IMR-90 (cell line): ENCODE measurements at regions not wholly inside any gene's neighbourhood (a gene's known extent, or its start where the extent isn't known, plus 50 kb on each side); places are given as distances from the start of the nearest gene placed in this dataset.

Experiments used
- ATAC-seq: fragments of 200-7000 bp; cut with Tn5 transposase; 2 replicates; pipeline ENCODE4 v1.9.1; 2020; ENCODE audit warnings: low read depth, mild to moderate bottlenecking, moderate library complexity
- BruUV-seq: library from RNA; stranded (reverse); fragments of 400-500 nt; replicated peaks from 2 replicates; lab custom pipeline; 2021; lab: Mats Ljungman, UMichigan
- CTCF ChIA-PET: fragments of 300-600 bp; formaldehyde crosslinking; extraction: SDS; loops from one replicate; lab custom pipeline; 2021; ENCODE audit warnings: antibody characterized with exemption; lab: Yijun Ruan, JAX
- POLR2A ChIA-PET: fragments of 300-600 bp; sonication (Branson Sonifier 250); formaldehyde crosslinking; loops from one replicate; lab custom pipeline; 2022; ENCODE audit warnings: antibody characterized with exemption; ENCODE audit not compliant: unreplicated experiment; lab: Charles Lee
- DNase-seq: peaks from one replicate; pipeline ENCODE4 v3.0.0; 2013
- H2AFZ ChIP-seq: replicated peaks from 2 replicates; pipeline ENCODE3; 2013; ENCODE audit warnings: low read length, mild to moderate bottlenecking; ENCODE audit not compliant: poor library complexity
- H2AK5ac ChIP-seq: 2 replicates; pipeline ENCODE4 v1.6.1; 2013; ENCODE audit warnings: low read depth, low read length, inconsistent platforms
- H2AK9ac ChIP-seq: replicated peaks from 2 replicates; pipeline ENCODE3; 2013; ENCODE audit warnings: mild to moderate bottlenecking, low read depth, low read length, moderate library complexity; ENCODE audit not compliant: poor library complexity
- H2BK120ac ChIP-seq: 2 replicates; pipeline ENCODE4 v1.6.1; 2013; ENCODE audit warnings: low read depth, low read length, inconsistent platforms
- H2BK15ac ChIP-seq: 3 replicates; pipeline ENCODE4 v1.6.1; 2013; ENCODE audit warnings: low read depth, low read length, inconsistent platforms
- H2BK20ac ChIP-seq: 2 replicates; pipeline ENCODE4 v1.6.1; 2013; ENCODE audit warnings: low read depth, mild to moderate bottlenecking, inconsistent platforms, low read length, moderate library complexity
- H2BK5ac ChIP-seq: 2 replicates; pipeline ENCODE4 v1.6.1; 2013; ENCODE audit warnings: mild to moderate bottlenecking, low read depth, low read length, inconsistent platforms; ENCODE audit not compliant: poor library complexity, severe bottlenecking
- H3K14ac ChIP-seq: replicated peaks from 2 replicates; pipeline ENCODE4 v1.6.1; 2013; ENCODE audit warnings: low read depth, low read length, inconsistent platforms
- H3K18ac ChIP-seq: 2 replicates; pipeline ENCODE4 v1.6.1; 2013; ENCODE audit warnings: low read depth, low read length, control low read depth
- H3K23ac ChIP-seq: 2 replicates; pipeline ENCODE4 v1.6.1; 2013; ENCODE audit warnings: low read depth, low read length, inconsistent platforms
- H3K27ac ChIP-seq: 2 replicates; pipeline ENCODE4 v1.5.1; 2013; ENCODE audit warnings: mild to moderate bottlenecking, control low read depth, low read length; ENCODE audit not compliant: insufficient read depth
- H3K27me3 ChIP-seq: 2 replicates; pipeline ENCODE4 v1.6.1; 2013; ENCODE audit warnings: low read length; ENCODE audit not compliant: control insufficient read depth, insufficient read depth
- H3K36me3 ChIP-seq: 2 replicates; pipeline ENCODE4 v1.6.1; 2013; ENCODE audit warnings: low read length, mixed read lengths; ENCODE audit not compliant: control insufficient read depth, insufficient read depth
- H3K4ac ChIP-seq: 2 replicates; pipeline ENCODE4 v1.6.1; 2013; ENCODE audit warnings: low read depth, low read length, inconsistent platforms
- H3K4me1 ChIP-seq: 2 replicates; pipeline ENCODE4 v1.6.1; 2013; ENCODE audit warnings: low read length, mixed read lengths; ENCODE audit not compliant: control insufficient read depth, insufficient read depth
- H3K4me2 ChIP-seq: 2 replicates; pipeline ENCODE4 v1.6.1; 2013; ENCODE audit warnings: low read depth, mild to moderate bottlenecking, control low read depth, low read length, moderate library complexity
- H3K4me3 ChIP-seq: 2 replicates; pipeline ENCODE4 v1.5.1; 2013; ENCODE audit warnings: low read depth, mild to moderate bottlenecking, control low read depth, low read length, moderate library complexity; ENCODE audit not compliant: insufficient read depth
- H3K56ac ChIP-seq: 2 replicates; pipeline ENCODE4 v1.6.1; 2013; ENCODE audit warnings: low read length, inconsistent platforms; ENCODE audit not compliant: insufficient read depth; ENCODE audit errors: extremely low read depth
- H3K79me1 ChIP-seq, 2 experiments: 2 replicates each; pipeline ENCODE4 v1.6.1; 2013; ENCODE audit warnings: low read length in 2 of 2, inconsistent platforms in 1 of 2, low read depth in 1 of 2
- H3K9ac ChIP-seq: 2 replicates; pipeline ENCODE4 v1.6.1; 2013; ENCODE audit warnings: low read depth, low read length, control low read depth
- H3K9me1 ChIP-seq: 2 replicates; pipeline ENCODE4 v1.6.1; 2013; ENCODE audit warnings: low read length, inconsistent platforms; ENCODE audit not compliant: insufficient read depth
- H3K9me3 ChIP-seq: 2 replicates; pipeline ENCODE4 v1.6.1; 2013; ENCODE audit warnings: low read length; ENCODE audit not compliant: control insufficient read depth, insufficient read depth
- H4K20me1 ChIP-seq: 2 replicates; pipeline ENCODE4 v1.6.1; 2013; ENCODE audit warnings: low read length, inconsistent platforms; ENCODE audit not compliant: insufficient read depth
- H4K5ac ChIP-seq: 2 replicates; pipeline ENCODE4 v1.6.1; 2013; ENCODE audit warnings: mild to moderate bottlenecking, low read depth, low read length, control low read depth
- H4K8ac ChIP-seq, 2 experiments: 2 replicates each; pipeline ENCODE4 v1.6.1; 2013; ENCODE audit warnings: low read depth in 2 of 2, low read length in 2 of 2, control low read depth in 1 of 2, inconsistent platforms in 1 of 2
- H4K91ac ChIP-seq: 2 replicates; pipeline ENCODE4 v1.6.1; 2013; ENCODE audit warnings: low read depth, low read length, inconsistent platforms; ENCODE audit not compliant: insufficient read depth
- BHLHE40 ChIP-seq: fragments of 150-350 bp; IDR thresholded peaks from 2 replicates; pipeline ENCODE4 v1.6.1; 2016; ENCODE audit warnings: mild to moderate bottlenecking, low read depth, low read length
- CEBPB ChIP-seq: IDR thresholded peaks from 2 replicates; pipeline ENCODE4 v1.6.1; 2012; ENCODE audit warnings: low read depth, low read length, improper control_type of control experiment
- CHD1 ChIP-seq: IDR thresholded peaks from 2 replicates; pipeline ENCODE4 v1.6.1; 2012; ENCODE audit warnings: low read depth, low read length, improper control_type of control experiment
- FOS ChIP-seq: fragments of 150-350 bp; IDR thresholded peaks from 2 replicates; pipeline ENCODE4 v1.6.1; 2016; ENCODE audit warnings: low read depth, low read length
- MAFK ChIP-seq: IDR thresholded peaks from 2 replicates; pipeline ENCODE4 v1.6.1; 2012; ENCODE audit warnings: low read depth, low read length, improper control_type of control experiment
- MAZ ChIP-seq: IDR thresholded peaks from 2 replicates; pipeline ENCODE4 v1.6.1; 2012; ENCODE audit warnings: low read depth, mild to moderate bottlenecking, low read length, improper control_type of control experiment, moderate library complexity, borderline replicate concordance
- MXI1 ChIP-seq: IDR thresholded peaks from 2 replicates; pipeline ENCODE4 v1.6.1; 2012; ENCODE audit warnings: low read depth, mild to moderate bottlenecking, low read length, moderate library complexity, borderline replicate concordance
- NFE2L2 ChIP-seq: fragments of 150-350 bp; IDR thresholded peaks from 2 replicates; pipeline ENCODE4 v1.6.1; 2016; ENCODE audit warnings: low read depth, mild to moderate bottlenecking, low read length
- POLR2A ChIP-seq: IDR thresholded peaks from 2 replicates; pipeline ENCODE4 v1.6.1; 2012; ENCODE audit warnings: mild to moderate bottlenecking, low read depth, low read length
- RAD21 ChIP-seq: IDR thresholded peaks from 2 replicates; pipeline ENCODE4 v1.6.1; 2012; ENCODE audit warnings: low read length, improper control_type of control experiment
- RCOR1 ChIP-seq: IDR thresholded peaks from 2 replicates; pipeline ENCODE4 v1.6.1; 2012; ENCODE audit warnings: mild to moderate bottlenecking, low read length, improper control_type of control experiment; ENCODE audit not compliant: insufficient replicate concordance
- RFX5 ChIP-seq: IDR thresholded peaks from 2 replicates; pipeline ENCODE4 v1.8.0; 2012; ENCODE audit warnings: low read depth, mild to moderate bottlenecking, low read length, moderate library complexity
- SMC3 ChIP-seq: fragments of 150-350 bp; IDR thresholded peaks from 2 replicates; pipeline ENCODE4 v1.6.1; 2016; ENCODE audit warnings: low read depth, mild to moderate bottlenecking, antibody characterized with exemption, low read length, moderate library complexity
- WGBS, 2 experiments: methylation state at CpG; one replicate each; pipeline versions ENCODE4 v1.1.5 to v1.1.7; 2013; ENCODE audit warnings: missing lambda C conversion rate in 2 of 2; ENCODE audit not compliant: insufficient read length in 1 of 2; ENCODE audit errors: extremely low coverage in 2 of 2; 5-methylcytosine and 5-hydroxymethylcytosine counted together
- dilution Hi-C: fragments of 300-500 bp; cut with HindIII; formaldehyde crosslinking; loops from one replicate; pipeline ENCODE4 v1.14.3; 2018; ENCODE audit warnings: low sequenced_read_pairs; ENCODE audit not compliant: unreplicated experiment
- in situ Hi-C: fragments of 300-500 bp; cut with MboI; formaldehyde crosslinking; loops from 3 replicates; pipeline ENCODE4 v1.14.3; 2019; ENCODE audit warnings: low sequenced_read_pairs, inconsistent platforms, mixed read lengths
- intact Hi-C: fragments of 100-400 bp; cut with micrococcal nuclease; formaldehyde crosslinking; loops from 2 replicates; pipeline ENCODE4 v1.10.0; 2022
- TF ChIP-seq, protein P1 (sequence below): fragments of 150-350 bp; IDR thresholded peaks from 2 replicates; pipeline ENCODE4 v1.6.1; 2016; ENCODE audit warnings: low read depth, mild to moderate bottlenecking, low read length, moderate library complexity, borderline replicate concordance
- TF ChIP-seq, protein P2 (sequence below): fragments of 150-350 bp; IDR thresholded peaks from 2 replicates; pipeline ENCODE4 v1.6.1; 2017; ENCODE audit warnings: mild to moderate bottlenecking, antibody characterized with exemption, low read length, low read depth
- TF ChIP-seq, protein P3 (sequence below): conservative IDR thresholded peaks from 2 replicates; pipeline ENCODE4 v1.5.1; 2012; ENCODE audit warnings: mild to moderate bottlenecking, low read depth, low read length, improper control_type of control experiment

DNA sequence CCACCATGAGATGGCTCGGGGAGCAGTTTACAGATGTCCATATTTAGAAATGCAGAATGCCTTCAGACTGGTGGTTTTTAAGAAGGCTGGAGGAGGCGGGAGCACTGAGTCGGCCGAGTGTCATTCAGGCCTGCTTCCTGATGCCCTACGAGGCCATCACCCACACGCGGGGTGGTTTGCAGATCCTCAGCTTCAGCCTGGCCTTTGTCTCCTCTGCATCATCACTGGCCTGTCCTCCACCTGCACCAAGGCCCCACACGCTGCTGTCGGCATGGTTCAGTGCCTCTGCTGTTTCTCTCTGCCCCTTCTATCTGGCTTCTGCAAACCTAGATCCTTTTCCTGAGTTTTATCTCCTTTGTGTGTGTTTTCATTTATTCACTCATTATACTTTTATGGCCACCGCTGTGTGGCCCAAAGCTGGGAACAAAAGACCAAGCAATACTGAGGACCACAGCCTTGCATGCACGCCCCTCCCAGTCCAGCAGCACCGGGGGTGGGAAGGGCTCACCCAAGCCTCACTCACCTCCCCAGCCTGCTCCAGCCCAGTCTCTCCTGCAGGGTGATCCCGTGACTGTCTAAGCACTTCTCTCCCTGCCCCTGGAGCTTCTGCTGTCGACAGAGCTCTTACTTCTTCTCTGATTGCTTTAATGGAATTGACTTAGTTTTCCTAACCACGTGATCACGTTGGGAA, 240.8 kb downstream of the TEX29 start:
- H3K18ac ChIP-seq = no peak overlapping the region

More for the DNA sequence above, 240.8 kb downstream of the TEX29 start:
- POLR2A ChIA-PET = no interaction called here
- Histone ChIP-seq H4K5ac (no peak overlapping the region), H4K20me1 (no peaks in the 10 kb centered on the region), H3K9ac (no peak overlapping the region), H3K23ac (no peak overlapping the region), H2BK120ac (no peak overlapping the region), H3K14ac (no peak overlapping the region), H3K4me1 (no peaks in the 10 kb centered on the region), H3K9me3 (peaks cover 44% of the 10 kb centered on the region), H3K79me1 (no peaks in the 10 kb centered on the region), H3K36me3 (no peaks in the 10 kb centered on the region), H4K91ac (no peak overlapping the region), H2AFZ (no peak overlapping the region), H3K56ac (no peak overlapping the region), H3K27me3 (no peaks in the 10 kb centered on the region), H4K8ac (no peak overlapping the region), H3K4me3 (no peak overlapping the region), H2BK5ac (no peak overlapping the region), H3K4ac (no peak overlapping the region), H3K27ac (no peak overlapping the region), H2BK15ac (no peak overlapping the region), H2BK20ac (no peak overlapping the region), H3K9me1 (no peaks in the 10 kb centered on the region), H2AK9ac (no peak overlapping the region), H2AK5ac (no peak overlapping the region), H3K4me2 (no peak overlapping the region)
- CTCF ChIA-PET = no interaction called here
- dilution Hi-C loops = no loop called here
- intact Hi-C loops = no loop called here
- in situ Hi-C loops = no loop called here
- 49% methylated on average over 7 of the region's 16 CpGs; no CpG with 5 or more reads in 1 of the 2 experiments for WGBS, 2 experiments
- ATAC-seq (no peak), DNase-seq (no peak)
- BruUV-seq = no TSS peak
- TF ChIP-seq MXI1 (no peak), CEBPB (no peak), SMC3 (no peak), MAFK (no peak), POLR2A (no peak), RCOR1 (no peak), NFE2L2 (no peak), BHLHE40 (no peak), RFX5 (no peak), MAZ (no peak), RAD21 (no peak), FOS (no peak), CHD1 (no peak)
- TF ChIP-seq, protein P1, sequence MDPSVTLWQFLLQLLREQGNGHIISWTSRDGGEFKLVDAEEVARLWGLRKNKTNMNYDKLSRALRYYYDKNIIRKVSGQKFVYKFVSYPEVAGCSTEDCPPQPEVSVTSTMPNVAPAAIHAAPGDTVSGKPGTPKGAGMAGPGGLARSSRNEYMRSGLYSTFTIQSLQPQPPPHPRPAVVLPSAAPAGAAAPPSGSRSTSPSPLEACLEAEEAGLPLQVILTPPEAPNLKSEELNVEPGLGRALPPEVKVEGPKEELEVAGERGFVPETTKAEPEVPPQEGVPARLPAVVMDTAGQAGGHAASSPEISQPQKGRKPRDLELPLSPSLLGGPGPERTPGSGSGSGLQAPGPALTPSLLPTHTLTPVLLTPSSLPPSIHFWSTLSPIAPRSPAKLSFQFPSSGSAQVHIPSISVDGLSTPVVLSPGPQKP = no peak
- TF ChIP-seq, protein P2, sequence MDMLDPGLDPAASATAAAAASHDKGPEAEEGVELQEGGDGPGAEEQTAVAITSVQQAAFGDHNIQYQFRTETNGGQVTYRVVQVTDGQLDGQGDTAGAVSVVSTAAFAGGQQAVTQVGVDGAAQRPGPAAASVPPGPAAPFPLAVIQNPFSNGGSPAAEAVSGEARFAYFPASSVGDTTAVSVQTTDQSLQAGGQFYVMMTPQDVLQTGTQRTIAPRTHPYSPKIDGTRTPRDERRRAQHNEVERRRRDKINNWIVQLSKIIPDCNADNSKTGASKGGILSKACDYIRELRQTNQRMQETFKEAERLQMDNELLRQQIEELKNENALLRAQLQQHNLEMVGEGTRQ = no peak
- TF ChIP-seq, protein P3, sequence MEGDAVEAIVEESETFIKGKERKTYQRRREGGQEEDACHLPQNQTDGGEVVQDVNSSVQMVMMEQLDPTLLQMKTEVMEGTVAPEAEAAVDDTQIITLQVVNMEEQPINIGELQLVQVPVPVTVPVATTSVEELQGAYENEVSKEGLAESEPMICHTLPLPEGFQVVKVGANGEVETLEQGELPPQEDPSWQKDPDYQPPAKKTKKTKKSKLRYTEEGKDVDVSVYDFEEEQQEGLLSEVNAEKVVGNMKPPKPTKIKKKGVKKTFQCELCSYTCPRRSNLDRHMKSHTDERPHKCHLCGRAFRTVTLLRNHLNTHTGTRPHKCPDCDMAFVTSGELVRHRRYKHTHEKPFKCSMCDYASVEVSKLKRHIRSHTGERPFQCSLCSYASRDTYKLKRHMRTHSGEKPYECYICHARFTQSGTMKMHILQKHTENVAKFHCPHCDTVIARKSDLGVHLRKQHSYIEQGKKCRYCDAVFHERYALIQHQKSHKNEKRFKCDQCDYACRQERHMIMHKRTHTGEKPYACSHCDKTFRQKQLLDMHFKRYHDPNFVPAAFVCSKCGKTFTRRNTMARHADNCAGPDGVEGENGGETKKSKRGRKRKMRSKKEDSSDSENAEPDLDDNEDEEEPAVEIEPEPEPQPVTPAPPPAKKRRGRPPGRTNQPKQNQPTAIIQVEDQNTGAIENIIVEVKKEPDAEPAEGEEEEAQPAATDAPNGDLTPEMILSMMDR = no peak
